ENCODE measurements at regions not wholly inside any gene's neighbourhood (a gene's known extent, or its start where the extent isn't known, plus 50 kb on each side); places are given as distances from the start of the nearest gene placed in this dataset.
"Not testable (repeated sequence)": the region's sequence is repeated elsewhere in the genome, so short reads cannot be mapped to it uniquely, and the experiment has no call there.

GRCh38 chr3:192009903-192010302, 548.9 kb downstream of the PYDC2 start:
- ChIA-PET POLR2A (no interaction called here), CTCF (no interaction called here)

DNA sequence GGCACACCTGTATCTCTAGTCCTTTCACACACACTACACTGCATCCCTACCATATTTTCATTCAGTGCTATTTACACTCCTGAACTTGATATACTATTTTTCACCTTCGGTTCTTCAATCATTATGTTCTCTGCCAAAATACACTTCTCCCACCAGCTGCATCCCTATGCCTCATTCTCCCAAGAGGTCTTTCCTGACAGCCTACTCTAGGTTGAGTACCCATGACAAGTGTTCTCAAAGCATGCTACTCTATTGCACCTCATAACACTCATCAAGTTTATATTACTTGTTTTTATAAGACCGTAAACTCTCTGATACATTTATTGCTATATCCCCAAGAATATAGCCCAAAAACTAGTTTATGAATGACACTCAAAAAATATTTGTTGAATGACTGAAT, 549.5 kb downstream of the PYDC2 start:
- CTCF ChIA-PET, result no interaction called here

GRCh38 chr3:192011137-192011536, 550.2 kb downstream of the PYDC2 start:
- POLR2A ChIA-PET, result no interaction called here

More for the DNA sequence above, 549.5 kb downstream of the PYDC2 start:
- POLR2A ChIA-PET, result no interaction called here

DNA sequence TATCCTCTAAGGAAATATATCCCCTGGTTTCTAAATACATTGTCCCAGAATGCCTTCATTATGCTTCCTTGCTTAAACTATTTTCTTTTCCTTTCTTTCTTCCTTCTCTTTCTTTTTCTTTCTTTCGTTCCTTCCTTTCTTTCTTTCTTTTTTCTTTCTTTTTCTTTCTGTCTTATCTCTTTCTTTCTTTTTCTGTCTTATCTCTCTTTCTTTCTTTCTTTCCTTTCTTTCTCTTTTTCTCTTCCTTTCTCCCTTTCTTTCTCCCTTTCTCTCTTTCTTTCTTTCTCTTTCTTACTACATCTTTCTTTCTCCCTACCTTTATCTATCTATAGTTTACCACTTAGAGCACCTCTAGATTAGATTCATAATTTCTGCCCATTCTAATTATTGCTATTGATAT, 552.1 kb downstream of the PYDC2 start:
- POLR2A ChIA-PET, result no interaction called here
- CTCF ChIA-PET, result no interaction called here

More at GRCh38 chr3:192011137-192011536, 550.2 kb downstream of the PYDC2 start:
- CTCF ChIA-PET, result no interaction called here

DNA sequence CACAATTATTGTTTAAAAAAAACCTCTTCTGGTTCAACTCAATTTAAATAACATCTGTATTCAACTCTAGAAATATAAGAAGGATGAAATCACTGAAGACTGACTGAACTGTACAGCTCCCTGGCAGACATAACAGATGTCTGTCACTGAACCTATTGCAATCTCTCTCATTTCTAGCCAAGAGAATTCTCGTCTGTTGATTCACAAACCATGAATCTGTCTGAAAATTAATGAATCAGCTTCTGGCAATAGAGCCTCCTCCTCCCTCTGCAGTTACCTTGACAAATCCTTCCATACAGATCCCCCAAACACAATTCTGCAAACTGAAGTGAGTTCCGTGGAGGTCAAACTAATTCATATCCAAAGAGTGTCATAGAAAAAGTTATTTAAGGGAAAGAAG, 561.4 kb downstream of the PYDC2 start:
- CTCF ChIA-PET, result no interaction called here
- POLR2A ChIA-PET, result no interaction called here

- ChIA-PET POLR2A (no interaction called here), CTCF (no interaction called here)
Measured at GRCh38 chr3:192024751-192025150, 563.8 kb downstream of the PYDC2 start.

- CTCF ChIA-PET, result no interaction called here
- POLR2A ChIA-PET, result no interaction called here
Measured at GRCh38 chr3:192026661-192027060, 565.7 kb downstream of the PYDC2 start.

DNA sequence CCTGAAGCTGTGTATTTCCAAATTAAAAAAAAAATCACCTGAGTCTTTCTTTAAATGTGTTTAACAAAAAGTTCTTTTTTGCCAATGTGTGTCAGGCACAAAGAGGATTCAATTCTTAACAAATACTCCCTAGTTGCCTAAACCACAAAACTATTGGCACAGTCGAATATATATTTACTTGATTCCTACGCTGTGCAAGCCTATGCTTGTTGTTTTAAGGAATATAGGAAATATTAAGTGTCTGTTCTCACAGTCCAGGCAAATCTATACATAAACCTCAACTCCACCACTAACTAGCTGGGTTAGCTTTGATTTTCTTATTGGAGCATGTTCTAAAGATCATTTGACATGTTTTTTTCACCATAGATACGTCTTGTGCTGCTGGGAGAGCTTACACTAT, 571.0 kb downstream of the PYDC2 start:
- POLR2A ChIA-PET, result no interaction called here

GRCh38 chr3:192033246-192033645, 572.3 kb downstream of the PYDC2 start:
- ChIA-PET CTCF (no interaction called here), POLR2A (no interaction called here)

More for the DNA sequence above, 571.0 kb downstream of the PYDC2 start:
- CTCF ChIA-PET, result no interaction called here

- POLR2A ChIA-PET, result no interaction called here
- CTCF ChIA-PET, result no interaction called here
Measured at GRCh38 chr3:192038726-192039125, 577.8 kb downstream of the PYDC2 start.

GRCh38 chr3:192039593-192039992, 578.6 kb downstream of the PYDC2 start:
- POLR2A ChIA-PET, result no interaction called here

DNA sequence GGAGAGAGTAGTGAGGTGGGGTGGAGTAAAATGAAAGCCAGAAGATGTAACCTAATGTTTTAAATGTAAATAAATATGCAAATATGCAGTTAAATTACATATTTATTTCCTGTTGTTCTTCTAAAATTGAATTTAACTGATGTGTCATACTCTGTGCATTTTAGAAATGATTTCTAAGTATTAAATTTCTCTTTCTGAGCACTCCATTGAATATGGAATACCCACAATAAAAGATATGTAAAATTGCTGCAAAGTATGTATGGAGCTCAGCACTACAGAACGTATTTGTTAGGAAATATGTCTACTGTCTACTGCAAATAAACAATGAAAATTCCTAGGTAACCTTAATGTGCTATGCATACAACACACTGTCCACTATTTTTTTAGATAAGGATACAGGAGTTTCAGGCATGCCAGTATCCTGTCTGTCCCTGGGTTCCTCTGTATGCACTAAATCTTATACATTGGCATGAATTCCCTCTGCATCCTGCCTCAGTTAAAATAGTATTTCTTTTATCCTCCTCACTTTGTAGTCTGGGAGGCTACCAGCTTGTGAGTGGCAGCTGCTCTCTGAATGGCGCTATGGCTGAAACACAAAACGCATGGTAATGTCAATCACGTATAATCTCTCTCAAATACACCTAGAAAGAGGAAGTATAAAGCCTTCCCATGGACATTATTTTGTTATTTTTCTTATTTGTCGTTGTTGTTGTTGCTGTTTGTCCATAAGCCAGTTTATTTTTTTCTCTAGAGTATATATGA, 579.5 kb downstream of the PYDC2 start:
- POLR2A ChIA-PET, result no interaction called here
- CTCF ChIA-PET, result no interaction called here

More at GRCh38 chr3:192039593-192039992, 578.6 kb downstream of the PYDC2 start:
- CTCF ChIA-PET, result no interaction called here

- ChIA-PET POLR2A (no interaction called here), CTCF (no interaction called here)
Measured at GRCh38 chr3:192042116-192042515, 581.2 kb downstream of the PYDC2 start.

DNA sequence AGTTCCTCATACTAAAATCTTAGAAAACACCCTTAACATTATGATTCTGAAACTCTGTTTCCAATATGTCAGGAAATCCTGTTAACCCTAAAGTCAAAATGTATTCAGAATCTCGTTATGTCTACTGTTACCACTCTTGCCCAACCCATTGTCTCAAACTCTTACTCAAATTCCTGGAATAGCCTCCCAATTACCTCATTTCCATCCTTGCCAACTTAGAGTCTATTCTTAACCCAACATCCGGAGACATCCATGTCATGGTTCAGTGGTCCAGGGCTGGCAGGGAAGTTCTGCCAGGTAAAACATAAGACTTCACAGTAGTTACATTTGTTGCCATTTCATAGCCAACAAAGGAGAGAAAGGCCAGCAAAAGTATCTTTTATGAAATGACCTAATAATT, 593.9 kb downstream of the PYDC2 start:
- ChIA-PET POLR2A (no interaction called here), CTCF (no interaction called here)

- POLR2A ChIA-PET, result no interaction called here
- CTCF ChIA-PET, result interaction anchor here (0.6 kb wide), 1 partner anchor 249 kb away, joined by 4 read pairs; no protein-coding TSS in a partner anchor
Measured at GRCh38 chr3:192055946-192056345, 595.0 kb downstream of the PYDC2 start.

DNA sequence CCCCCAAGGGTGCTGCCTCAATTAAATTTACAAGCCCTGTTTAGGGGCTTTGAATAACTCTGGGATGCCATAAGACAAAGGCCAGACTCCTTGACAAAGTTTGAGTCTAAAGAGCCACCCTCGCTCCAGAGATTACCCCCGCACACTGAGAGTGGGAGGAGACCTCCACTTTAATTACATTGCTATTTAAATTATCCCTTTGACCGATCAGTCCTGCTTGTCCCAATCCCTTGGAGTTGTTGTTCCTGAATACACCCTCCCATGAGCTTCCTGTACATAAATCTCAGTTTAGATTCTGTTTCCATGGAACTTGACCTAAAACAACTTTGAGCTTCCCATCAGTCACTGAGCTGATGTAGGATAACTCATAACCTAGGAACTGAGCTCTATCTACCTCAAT, 596.3 kb downstream of the PYDC2 start:
- POLR2A ChIA-PET, result no interaction called here
- CTCF ChIA-PET, result no interaction called here

DNA sequence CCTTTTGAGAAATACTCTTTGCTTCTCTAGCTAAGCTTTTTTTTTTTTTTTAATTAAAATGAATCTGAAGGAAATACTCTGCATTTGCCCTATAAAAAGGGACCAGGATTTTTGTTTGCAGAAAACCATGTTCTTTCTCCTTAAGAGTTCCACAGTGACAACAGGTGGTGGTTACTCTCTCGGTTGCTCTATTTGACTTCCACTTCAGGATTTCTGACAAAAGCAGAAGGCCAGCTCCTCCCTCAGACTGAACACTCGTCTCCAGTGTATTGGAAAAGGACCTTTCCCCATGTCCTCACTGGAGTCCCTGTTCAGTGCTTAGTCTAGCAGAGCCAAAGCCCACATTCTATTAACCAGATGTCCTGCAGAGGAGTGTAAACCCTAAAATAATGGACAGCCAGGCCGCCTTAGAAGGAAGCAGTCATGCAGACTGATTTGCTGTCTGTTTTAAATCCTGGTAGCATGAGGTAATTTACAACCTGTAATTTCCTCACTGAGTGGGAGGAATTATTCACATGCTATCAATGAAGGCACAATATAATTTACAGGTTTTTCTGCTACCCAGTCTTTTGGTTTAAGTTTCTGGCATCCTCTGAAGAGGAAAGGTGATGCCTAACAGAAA, 599.3 kb downstream of the PYDC2 start:
- POLR2A ChIA-PET, result no interaction called here
- CTCF ChIA-PET, result no interaction called here

GRCh38 chr3:192061426-192061825, 600.5 kb downstream of the PYDC2 start:
- POLR2A ChIA-PET, result no interaction called here
- CTCF ChIA-PET, result interaction anchor here (0.5 to 0.7 kb wide), 2 partner anchors 35 to 1338 kb away, joined by 3 to 5 read pairs; no protein-coding TSS in a partner anchor

GRCh38 chr3:192062186-192062585, 601.2 kb downstream of the PYDC2 start:
- ChIA-PET CTCF (no interaction called here), POLR2A (no interaction called here)

- ChIA-PET CTCF (no interaction called here), POLR2A (no interaction called here)
Measured at GRCh38 chr3:192063570-192063969, 602.6 kb downstream of the PYDC2 start.

GRCh38 chr3:192064959-192065358, 604.0 kb downstream of the PYDC2 start:
- POLR2A ChIA-PET, result no interaction called here

DNA sequence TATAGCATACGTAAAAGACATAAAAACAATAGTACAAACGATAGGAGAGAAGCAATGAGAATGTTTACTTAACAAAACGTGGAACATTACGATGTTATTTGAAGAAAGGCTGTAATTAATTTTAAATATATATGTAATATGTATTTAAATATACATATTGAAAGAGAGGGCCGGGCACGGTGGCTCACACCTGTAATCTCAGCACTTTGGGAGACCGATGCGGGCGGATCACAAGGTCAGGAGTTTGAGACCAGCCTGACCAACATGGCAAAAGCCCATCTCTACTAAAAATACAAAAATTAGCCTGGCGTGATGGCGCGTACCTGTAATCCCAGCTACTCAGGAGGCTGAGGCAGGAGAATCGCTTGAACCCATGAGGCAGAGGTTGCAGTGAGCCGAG, 605.3 kb downstream of the PYDC2 start:
- CTCF ChIA-PET, POLR2A ChIA-PET: not testable (repeated sequence)

More at GRCh38 chr3:192064959-192065358, 604.0 kb downstream of the PYDC2 start:
- CTCF ChIA-PET, result no interaction called here
